Fibroblast of the conjunctiva (primary cell): ENCODE measurements at regions not wholly inside any gene's neighbourhood (a gene's known extent, or its start where the extent isn't known, plus 50 kb on each side); places are given as distances from the start of the nearest gene placed in this dataset.

Experiments used
- DNase-seq: peaks from one replicate; pipeline ENCODE4 v3.0.0-alpha.2; 2010; ENCODE audit warnings: low read depth

GRCh38 chr5:56549096-56549886, 266.1 kb upstream of the MAP3K1 start:
- no peak for DNase-seq

- DNase-seq = no peak
Observed at GRCh38 chr5:56545016-56545415, 270.3 kb upstream of the MAP3K1 start.

GRCh38 chr5:56543441-56544388, 271.6 kb upstream of the MAP3K1 start:
- DNase-seq = no peak

- DNase-seq = no peak
Observed at GRCh38 chr5:56540266-56540665, 275.1 kb upstream of the MAP3K1 start.

DNA sequence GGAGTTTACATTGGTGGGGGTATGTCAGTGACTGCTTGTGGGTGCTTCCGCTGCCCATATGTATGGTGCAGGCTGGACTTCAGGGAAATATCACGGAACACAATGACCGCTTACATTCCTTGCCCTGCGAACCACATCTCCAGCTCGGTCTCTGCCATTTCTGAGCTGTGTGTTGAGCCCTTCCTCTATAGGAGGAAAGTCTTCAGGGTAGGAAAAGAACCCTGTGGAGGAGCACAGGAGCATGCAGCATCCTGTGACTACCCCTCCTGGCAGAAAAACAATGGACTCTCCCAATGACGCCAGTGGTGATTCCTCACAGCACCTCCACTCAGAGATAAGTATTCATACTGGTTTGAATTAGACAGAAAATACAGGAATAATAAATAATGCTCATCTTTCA, 276.8 kb upstream of the MAP3K1 start:
- no peak for DNase-seq

- no peak for DNase-seq
Observed at GRCh38 chr5:56535347-56535746, 280.0 kb upstream of the MAP3K1 start.

- no peak for DNase-seq
Observed at GRCh38 chr5:56534102-56534829, 281.1 kb upstream of the MAP3K1 start.

DNA sequence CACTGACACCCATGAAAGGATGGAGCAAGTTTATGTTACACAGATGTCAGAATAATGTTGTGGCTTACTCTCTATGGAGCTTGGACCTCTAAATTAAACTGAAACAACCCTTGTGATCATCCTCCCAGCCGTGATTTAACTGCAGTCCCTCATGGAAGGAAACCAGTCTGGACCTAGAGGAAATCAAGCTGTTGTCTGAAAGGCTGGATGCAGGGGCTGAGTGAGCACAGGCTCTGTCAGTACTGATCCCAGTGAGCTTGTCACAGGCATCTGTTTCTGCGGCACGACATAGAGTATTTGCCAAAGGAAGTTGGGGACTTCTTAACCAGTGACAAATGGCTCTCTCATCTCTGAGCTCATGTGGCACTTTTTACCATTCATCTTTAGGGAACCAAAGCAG, 282.9 kb upstream of the MAP3K1 start:
- DNase-seq = no peak

GRCh38 chr5:56530626-56531138, 284.7 kb upstream of the MAP3K1 start:
- DNase-seq = no peak

DNA sequence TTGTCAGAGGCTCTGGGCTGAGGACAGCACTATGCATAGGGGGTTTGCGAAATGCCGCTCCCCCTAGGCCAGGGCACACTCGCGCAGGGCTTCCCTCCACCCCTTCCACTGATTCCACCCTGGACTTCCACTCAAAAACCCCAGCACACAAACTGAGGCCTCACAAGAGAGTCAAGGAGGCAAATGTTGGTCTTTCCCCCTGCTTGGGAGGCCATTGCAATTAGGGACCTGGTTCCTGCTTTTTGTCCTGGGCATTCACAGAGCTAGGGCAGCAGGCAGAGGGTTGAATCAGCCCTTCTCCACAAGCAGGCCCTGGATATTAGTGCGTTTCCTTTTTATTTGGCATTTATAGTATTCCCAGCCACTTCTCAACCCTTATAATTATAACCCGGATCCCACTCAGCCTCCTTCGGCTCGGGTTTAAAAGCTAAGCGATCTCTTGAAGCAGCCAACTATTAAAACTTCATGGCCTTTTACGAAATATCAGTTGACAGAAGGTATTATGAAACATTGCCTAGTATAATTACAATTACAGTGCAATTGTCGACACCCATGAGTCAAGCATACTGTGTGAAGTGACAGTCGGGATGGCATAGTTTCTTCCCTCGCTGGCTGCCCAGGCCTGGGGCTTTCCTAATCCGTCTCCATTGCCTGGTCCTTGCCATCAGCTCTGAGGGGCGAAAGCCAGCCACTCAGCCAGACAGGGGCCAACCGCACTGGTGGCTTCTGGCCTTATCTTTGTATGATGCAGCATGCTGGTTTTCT, 285.5 kb upstream of the MAP3K1 start:
- DNase-seq = no peak

DNA sequence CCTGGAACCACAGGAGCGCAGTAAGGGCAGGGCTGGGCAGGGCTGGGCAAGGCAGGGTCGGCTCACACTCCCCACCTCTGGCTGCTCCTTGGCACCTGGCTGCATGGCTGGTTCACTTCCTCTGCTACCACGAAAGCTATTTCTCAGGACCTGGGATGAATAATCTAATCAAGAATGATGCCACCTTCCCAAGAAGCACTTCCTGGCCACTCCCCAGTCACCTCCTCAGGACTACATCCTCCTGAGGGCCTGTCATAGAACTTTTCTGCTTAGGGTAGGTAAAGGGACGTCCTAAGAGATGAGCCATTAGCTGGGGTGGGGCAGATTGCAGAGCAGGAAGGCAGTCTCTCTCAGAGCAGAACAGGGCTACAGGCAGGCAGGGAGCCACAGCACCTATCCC, 288.2 kb upstream of the MAP3K1 start:
- DNase-seq = no peak

DNA sequence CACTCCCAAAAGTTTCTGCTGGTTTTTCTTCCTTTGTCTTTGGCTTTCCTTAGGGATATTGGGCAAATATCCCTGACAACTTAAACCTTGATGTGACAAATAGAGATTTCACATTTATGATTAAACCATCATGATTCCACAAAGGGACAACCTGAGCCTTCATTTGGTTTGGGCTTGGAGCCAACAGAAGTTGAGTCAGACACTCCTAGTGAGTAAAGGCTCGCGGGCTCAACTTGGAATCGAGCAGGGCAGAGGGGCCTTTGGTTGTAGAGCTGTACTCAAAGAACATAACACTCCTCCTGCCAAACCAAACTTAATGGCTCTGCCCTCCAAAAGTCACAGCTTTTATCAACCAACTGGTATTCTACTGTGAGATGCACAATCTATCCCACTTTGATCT, 290.2 kb upstream of the MAP3K1 start:
- DNase-seq = no peak

- no peak for DNase-seq
Observed at GRCh38 chr5:56523790-56524575, 290.9 kb upstream of the ANKRD55 start.

DNA sequence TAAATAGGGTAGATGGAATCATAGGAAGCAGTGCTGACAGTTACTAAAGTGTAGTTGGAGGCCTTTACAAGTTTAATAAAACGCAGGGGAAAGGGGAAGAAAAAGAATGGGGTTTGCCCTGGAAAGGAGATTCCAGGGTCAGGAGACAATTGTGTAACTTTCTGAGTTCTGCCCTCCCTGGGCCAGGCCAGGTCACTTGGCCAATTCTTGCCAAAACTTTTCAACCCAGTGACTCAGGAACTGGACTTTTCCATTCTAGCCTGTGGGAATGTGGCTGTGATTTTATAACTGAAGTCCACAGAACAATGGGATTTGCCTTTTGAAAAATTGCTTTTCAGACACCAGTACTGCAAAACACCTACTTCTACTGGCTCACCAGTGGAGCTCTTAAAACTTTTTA, 289.8 kb upstream of the ANKRD55 start:
- no peak for DNase-seq

- DNase-seq = no peak
Observed at GRCh38 chr5:56522169-56522568, 289.0 kb upstream of the ANKRD55 start.

- DNase-seq = no peak
Observed at GRCh38 chr5:56520986-56521730, 288.0 kb upstream of the ANKRD55 start.

DNA sequence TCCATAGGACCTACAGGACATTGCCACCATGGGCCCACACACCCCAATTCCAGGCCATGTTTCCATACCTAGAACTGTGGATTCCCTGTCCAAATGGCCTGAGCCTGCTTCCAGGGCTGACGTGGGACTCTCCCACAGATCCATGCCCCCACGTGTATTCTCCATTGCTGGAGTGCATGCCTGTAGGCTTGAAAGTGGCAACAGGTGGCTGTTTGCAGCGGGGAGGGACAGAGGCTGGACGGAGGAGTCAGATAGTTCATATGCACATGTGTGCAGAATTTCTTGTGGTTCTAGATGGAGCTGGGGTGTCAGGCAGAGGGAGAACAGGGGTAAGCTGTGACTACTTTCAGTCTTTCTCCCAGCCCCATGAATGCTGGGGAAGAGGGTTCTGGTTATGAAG, 285.7 kb upstream of the ANKRD55 start:
- no peak for DNase-seq

DNA sequence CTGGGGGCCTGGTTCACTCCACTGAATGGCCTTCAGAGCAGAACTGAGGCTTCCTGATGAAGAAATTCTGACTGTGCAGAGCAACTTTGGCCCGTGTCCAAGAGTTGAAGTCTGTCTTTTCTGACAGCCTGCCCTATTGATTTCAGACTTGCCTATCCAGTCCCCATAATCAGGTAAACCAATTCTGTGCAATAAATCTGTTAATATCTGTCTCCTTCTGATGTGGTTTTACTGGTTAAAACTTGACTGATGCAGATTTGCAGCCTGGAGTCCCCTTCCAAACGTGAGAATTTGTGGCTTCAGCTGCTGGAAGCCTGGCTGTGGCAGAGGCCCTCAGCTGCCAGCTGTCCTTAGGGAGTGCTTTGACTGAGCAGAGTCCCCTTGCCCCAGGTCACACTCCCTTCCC, 283.9 kb upstream of the ANKRD55 start:
- no peak for DNase-seq

GRCh38 chr5:56516441-56516840, 283.3 kb upstream of the ANKRD55 start:
- no peak for DNase-seq

DNA sequence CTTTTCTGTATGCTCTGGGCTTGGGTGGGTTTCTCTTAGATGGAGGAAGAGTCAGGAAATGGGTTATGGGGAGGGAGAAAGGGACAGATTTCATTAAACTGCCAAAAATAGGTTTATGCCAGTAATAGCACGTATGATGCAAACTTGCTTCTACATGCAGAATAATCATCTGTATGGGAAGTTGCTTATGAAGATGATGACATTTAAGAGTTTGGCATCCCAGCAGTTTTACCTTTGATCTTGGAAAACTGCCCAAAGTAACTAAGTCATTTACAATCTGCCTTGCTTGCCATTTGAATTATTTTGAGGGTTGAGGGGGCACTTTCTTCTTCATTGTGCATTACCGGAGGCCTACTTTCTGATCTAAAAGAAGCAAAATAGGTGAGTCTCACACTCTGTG, 282.9 kb upstream of the ANKRD55 start:
- DNase-seq = no peak
